ENCODE measurements at regions not wholly inside any gene's neighbourhood (a gene's known extent, or its start where the extent isn't known, plus 50 kb on each side); places are given as distances from the start of the nearest gene placed in this dataset.

DNA sequence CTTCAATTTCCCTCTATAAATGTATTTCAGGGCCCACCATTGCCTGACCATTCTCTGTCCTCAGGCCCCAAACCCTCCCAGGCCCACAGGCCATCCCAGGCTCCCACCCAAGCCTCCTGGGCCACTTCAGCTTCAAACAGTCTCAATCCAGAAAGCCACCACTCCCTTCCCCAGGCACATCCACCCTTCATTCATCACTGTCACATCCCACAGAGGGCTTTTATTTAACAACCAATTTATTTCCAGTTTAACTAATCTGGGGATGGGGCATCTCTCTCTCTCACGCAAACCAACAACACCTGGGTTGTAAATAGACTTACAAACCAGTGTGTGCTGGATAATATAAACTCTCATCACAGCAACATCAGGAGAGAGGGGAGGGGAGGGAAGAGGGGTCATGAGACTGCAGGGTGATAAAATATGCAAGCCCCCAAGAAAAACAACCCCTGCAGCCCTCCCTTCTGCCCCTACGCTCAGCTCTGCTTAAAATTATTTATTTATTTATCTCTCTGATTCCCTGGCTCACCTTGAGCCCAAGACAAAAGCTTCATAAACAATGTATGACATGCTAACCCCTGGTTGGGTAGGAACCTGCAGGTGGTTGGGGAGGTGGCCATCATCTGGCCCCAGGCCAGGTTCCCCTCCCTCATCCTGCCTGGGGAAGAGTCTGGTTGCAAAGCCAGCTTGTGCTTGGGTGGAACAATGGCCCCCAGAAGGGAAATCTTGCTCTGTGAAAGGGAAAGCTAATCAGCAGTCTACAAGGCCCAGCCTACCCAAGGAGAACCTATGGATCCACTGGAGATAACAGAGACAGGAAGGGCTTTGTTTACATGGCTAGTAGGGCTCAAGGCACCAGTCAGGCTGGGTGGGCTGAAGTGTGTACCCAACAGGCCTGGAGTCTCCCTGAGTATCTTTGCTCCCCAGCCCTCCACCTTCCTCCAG is 359.2 kb downstream of the BUD13 start:
- DNase-seq (ENCODE audit: low read depth): no peak

DNA sequence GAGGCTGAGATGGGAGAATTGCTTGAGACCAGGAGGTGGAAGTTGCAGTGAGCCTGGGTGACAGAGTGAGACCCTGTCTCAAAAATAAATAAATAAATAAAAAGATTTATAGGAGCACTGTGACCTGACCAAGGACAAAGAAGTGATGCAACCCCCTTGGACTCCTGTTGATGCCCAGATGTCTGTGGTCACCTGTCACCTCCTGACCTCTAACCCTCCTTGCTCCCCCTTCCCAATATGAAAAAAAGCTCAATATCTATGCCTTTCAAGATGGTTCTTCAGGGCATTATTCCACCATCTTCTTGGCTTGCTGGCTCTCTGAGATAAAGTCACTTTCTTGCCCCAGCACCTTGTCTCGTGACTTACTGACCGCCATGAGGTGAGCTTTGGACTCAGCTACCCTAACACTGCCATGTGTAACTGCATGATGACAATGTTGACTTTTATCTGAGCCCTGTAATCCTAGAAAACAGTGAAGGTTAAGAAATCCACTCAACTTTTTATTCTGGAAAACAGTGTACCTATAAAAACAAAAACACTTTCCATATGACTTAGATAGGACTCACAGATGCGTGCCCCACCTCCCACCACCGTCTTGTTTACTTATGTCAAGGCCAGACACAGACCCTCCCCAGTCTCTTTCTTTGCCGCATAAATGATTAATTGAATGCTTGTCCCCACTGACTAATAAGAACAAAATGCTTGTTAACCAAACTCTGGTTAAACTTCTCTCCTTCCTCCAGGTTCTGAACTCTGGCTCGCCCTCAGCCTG is 360.5 kb downstream of the BUD13 start:
- no peak for DNase-seq (ENCODE audit: low read depth)

DNA sequence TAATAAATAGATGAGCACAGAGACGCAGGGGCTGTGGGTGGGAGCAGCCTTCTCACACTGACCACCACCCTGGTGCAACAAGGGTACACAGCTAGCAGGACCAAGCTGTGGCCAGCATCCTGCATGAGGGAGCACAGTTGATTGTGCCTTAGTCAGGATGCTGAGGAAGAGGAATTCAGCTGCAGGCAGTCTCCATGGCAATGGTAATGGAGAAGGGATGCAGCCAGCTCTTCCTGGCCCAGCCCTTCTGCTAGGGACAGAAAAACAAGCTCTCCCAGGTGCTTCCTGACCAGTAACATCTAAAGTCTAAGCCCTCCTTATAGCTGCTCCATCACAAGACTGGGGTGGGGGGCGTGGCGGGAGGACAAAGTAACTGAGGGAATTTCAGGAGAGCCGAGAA is 363.5 kb downstream of the BUD13 start:
- DNase-seq (ENCODE audit: low read depth): no peak

DNA sequence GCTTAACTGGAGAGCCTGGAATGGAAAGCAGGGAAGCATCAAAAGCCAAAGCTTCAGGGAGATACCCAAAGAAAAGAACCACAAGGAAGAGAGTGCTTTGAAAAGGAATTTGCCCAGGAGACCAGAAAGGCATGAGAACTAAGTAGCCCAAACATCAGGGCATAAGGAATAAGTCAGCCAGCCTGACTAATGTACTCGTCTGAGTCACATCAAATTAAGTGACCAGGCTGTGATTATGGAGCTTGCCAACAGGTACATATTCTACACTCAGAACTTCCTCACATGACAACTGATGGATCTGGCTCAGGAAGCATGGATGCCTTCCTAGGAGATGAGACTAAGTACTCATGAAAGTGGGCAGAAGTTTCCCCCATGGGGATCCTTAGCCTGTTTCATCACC is 366.7 kb downstream of the BUD13 start:
- no peak for DNase-seq (ENCODE audit: low read depth)

DNA sequence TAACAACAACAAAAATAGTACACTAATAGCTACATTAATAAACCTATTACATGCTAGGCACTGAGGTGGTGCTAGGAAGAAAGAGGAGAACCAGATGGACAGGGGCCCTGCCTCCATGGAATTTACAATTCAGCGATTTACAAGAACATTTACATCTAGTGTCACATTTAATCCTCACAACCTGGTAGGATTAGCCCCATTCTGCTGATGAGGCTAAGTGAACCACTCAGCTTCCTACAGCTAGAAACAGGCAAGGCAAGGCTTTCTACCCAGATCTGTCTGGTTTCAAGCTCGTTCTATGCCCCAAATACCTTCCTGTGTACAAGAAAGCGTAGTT is 368.4 kb downstream of the BUD13 start:
- no peak for DNase-seq (ENCODE audit: low read depth)

DNA sequence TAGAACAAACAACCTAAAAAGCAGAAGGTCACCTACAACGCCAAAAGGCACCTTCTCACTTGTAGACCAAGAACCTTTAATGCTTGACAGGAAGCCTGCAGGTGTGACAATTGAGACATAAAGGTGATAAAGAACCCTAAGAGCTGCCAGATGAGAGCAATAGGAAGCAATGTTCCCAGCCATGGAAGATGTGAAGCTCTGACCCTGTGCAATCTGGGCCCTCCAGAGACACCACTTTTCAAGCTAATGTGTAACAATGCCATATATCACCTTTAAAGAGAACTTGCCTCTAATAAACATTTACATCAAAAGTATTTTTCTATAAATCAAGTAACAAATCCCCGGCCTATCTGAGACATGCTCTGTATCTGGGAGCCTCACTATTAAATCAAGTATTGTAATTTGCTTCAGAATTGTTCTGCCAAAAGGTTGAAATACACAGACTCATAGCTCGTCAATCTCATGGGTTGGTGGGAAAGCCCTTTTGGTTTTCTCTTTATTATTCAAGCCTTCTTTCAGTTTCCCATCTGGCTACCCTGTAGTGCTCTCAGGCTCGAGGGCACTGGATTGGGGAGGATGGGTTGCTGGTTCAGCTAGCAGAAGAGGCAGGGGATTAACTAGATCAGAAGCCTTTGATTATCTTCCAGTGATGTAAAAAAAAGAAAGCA is 368.9 kb downstream of the BUD13 start:
- DNase-seq (ENCODE audit: low read depth): no peak

DNA sequence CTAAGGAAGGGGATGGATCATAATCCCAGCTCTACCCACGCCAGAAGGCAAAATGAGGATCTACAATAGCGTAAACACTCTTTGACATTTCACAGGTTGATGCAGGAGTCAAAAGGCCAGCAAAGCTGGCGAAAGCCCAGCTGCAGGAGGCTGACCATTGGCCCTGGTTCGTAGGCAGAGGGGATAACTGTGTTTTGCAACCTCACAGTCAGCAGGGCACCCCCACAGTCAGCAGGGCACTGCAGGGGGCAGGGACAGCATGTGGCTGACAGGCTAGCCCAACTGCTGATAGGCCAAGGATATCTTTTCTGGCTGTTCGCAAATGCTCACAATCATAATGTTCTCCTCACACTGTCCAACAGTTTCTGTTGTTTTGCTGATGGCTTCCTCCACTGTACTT is 372.7 kb downstream of the BUD13 start:
- DNase-seq (ENCODE audit: low read depth): no peak

DNA sequence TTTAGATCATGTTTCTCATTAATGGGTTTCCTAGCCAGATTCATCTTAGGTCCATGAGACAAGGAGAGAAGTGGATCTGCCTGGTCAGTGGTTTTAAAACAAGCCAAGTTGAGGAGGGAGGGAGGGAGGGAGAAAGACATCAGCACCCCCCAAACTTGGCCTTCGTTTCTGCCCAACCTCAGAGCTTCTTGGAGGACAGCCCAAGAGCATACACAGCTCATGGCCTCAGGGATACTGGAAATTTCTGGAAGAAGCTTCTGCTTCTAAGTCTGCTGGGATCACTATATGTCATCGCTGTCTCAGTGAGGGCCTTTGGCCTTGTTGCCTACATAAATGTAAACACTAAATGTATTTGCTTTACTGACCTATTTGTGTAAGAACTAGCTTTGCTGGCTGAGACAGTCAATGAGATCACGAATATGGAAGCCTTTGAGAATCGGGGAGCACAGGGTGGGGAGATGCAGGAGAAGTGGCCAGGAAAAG is 375.1 kb downstream of the BUD13 start:
- DNase-seq (ENCODE audit: low read depth): no peak

DNA sequence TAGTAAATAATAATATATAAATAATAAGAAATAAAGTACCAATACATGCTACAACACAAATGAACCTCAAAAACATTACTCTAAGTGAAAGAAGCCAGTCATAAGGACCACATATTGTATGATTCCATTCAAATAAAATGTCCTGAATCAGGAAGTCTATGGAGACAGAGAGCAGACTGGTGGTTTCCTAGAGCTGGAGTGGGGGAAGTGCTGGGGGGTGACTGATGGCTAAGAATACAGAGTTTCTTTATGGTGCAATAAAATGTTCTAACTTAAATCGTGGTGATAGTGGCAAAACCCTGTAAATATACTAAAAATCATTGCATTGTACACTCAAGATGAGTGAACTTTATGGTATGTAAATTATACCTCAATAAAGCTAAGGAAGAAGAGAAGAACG is 376.5 kb downstream of the BUD13 start:
- no peak for DNase-seq (ENCODE audit: low read depth)

DNA sequence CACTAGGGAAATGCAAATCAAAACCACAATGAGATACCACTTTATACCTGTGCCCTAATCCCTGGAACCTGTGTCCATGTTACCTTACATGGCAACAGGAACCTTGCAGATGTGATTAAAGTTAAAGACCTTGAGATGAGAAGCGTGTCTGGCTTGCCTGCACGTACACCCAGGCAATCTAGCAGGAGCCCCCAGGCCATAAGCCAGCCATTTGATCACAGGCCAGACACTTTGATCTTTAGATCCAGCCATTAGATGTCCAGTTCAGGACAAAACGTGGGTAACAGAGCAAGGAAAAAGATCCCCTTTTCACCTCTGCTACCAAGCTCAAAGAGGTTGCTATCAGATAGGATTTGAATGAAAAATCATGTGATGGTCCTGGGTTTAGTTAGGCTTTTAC is 378.8 kb downstream of the BUD13 start:
- DNase-seq (ENCODE audit: low read depth): no peak

DNA sequence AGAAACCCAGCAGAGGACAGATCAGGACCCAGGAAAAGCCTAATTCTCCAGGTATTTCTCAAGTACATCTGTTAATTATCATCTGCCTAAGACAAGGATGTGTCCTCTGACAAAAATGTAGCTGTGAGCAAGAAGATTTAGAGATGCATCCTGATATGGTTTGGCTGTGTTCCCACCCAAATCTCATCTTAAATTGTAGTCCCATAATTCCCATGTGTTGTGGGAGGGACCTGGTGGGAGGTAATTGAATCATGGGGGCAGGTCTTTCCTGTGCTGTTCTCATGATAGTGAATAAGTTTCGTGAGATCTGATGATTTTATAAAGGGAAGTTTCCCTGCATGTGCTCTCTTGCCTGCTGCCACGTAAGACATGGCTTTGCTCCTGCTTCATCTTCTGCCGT is 381.8 kb downstream of the BUD13 start:
- no peak for DNase-seq (ENCODE audit: low read depth)

DNA sequence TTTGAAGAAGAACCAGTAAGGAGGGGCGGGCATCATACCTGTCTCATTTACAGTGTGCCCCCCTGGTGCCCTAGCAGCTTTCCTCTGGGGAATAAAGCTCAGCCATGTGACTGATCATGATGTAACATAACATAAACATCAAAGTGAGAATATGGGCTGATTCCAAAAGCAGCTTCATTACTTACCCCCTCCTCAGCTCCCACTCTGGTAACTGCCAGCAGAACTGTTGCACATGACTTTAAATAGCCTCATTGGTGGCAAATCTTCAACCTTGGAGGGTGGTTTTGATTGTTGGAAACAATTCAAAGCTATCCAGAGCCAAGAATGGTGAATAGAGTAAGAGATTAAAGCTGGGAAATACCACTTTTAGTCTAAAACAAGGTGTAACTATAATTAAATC is 384.6 kb downstream of the BUD13 start:
- no peak for DNase-seq (ENCODE audit: low read depth)

DNA sequence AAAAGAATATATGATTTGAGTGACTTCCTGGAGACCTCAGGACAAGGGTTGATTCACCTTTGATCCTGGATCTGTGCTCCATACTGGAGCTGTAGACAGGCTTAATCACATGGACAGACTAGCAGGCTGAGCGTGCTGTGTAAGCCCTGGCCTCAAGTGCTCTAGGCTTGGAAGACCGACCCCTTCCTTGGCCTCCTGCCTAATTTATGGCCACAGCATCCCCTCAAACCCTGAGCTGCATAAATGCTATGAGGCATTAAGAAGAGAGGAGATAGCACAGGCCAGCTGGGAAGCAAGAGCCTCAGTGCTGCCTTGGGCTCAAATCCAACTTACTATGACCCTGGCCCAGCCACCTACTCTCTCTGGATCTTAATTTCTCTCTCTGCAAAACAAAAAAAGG is 385.1 kb downstream of the BUD13 start:
- no peak for DNase-seq (ENCODE audit: low read depth)

DNA sequence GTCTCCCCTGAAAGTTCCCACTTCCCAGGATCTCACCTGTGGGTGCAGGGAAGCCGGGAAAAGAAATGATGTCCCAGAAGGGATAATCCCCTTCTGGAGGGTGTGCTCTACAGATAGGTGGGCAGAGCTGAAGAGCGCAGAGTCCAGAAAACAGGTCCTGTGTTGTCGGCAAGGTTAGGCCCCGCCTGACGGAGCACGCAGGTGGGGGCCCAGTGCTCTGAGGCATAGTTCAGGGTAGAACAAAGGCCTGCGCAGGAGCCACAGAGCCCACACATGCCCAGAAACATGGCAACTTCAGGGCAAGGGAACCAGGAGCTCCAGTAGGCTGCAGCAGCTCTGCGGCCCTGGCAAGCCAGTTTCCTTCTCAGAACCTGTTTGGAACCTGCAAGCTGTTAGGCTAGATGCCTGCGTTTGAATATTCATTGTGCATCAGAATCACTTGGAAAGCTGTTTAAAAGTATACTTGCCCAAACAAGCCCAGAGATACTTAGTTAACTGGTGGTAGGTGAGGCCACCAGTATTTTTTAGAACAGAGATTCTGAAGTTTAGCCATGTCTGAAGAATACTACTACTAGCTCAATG is 386.6 kb downstream of the BUD13 start:
- DNase-seq (ENCODE audit: low read depth): no peak

DNA sequence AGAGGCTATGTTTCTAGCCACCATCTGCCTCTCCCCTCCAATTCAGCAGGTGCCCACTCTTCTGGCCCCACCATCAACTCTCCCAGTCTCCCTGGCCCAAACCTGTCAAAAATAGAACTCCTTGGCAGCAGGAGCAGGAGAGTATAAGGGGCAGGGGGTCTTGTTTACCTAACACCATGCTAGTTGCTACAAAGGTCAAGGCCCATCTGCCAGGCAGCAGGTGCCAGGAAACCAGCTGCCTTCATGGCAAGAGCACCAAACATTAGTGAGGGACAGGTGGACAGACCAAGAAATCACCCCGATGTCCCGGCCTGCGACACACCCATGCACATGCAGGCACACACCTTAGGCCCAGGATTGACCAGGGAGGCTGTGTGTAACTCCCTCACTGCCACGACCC is 387.9 kb downstream of the BUD13 start:
- DNase-seq (ENCODE audit: low read depth): no peak

DNA sequence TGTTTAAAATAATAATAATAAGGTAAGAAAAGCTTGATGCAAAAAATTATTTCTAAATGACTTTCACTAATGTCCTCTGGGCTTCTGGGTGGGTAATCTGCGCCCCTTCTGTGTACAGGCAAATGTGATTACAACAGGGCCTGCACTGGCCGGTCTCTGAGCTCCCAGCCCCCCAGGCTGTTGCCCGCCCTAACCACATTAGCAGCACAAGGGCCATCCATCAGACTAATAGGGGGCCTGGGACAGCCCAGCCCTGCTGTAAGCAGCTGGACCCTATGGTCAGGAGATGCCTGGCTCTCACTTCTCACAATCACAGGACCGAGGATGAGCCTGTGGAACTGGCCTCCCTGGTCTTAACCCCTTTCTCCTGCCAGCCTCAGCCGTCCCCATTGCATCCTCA is 388.4 kb downstream of the BUD13 start:
- no peak for DNase-seq (ENCODE audit: low read depth)

DNA sequence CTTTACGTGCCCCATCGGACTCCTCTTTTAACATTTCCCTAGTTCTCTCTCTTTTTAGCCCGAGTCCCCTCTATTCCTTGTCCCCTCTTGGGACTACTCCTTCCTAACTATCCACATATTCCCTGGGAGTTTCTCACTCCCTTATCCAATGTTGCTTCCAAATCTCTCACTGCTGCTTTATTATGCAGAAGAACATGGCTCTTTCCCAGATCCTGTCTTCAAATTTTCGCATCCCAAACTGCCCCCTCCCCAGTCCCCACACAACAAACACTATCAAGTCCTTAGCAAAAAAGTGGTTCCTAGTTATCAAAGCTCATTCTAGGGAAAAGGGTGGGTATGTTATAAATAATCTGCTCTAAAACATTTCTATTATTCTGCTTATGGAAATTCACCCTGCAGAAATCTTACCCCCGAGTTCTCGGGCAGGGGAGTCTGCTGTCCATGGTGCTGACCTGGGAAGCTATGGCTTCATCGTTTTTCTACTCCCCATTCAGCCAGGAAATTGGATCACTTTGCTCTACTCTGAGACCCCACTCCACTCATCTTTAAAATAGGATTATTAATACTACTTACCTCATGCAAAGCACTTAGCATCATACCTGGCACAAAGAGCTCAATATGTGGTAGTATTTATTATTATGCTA is 393.5 kb downstream of the BUD13 start:
- DNase-seq (ENCODE audit: low read depth): no peak

DNA sequence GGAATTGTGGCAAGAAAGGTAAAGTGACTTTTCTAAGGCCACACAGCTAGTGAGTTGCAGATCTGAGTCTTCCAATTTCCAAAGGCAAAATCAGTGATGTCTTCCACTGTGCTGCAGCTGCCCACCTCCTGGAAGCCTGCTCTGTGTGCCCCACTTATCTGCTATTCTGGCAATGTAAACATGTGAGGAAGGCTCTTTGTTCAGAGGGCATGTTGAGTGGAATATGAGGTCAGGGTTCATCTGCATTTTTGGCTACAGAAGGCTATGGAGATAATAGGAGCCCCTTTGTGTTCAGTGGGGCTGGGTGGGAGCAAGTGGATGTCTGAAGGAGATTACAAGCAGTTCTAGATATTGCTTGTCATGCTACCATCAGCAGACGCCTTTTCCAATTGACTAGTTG is 396.2 kb downstream of the BUD13 start:
- DNase-seq (ENCODE audit: low read depth): no peak

DNA sequence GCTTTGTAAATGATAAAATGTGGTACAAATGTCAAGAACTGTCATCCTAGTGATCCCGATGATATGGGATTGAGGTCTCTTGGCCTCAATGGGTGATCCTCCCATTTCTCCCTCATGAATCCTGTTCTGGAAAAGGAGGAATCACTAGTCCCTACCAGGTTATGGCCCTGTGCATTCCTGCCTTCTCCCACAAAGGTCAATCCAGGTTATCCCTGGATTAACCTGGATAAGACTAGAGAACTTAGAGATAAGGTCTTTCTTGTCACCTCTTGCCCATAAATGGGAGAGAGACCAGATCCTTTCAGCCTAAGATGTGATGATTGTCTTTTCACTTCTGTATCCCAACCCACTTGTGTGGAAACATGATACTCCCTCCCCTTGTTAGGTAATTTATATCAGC is 396.7 kb downstream of the BUD13 start:
- DNase-seq (ENCODE audit: low read depth): no peak

DNA sequence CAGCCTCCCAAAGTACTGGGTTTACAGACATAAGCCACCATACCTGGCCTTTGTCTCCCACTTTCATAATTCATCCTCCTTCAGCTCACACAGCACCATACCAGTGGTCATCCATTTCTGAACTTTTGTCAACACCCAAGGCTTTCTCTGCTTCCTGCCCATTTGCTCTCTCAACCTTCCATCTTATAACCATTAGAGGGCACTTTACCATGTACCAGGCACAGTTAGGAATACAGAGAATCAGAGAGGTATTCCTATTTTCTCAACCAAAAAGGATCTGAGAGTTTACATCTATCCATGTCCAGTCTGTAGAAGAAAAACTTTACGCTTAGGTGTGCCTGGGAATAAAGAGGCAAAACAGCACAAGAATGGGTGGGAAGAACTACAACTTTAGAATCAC is 397.6 kb downstream of the BUD13 start:
- no peak for DNase-seq (ENCODE audit: low read depth)

DNA sequence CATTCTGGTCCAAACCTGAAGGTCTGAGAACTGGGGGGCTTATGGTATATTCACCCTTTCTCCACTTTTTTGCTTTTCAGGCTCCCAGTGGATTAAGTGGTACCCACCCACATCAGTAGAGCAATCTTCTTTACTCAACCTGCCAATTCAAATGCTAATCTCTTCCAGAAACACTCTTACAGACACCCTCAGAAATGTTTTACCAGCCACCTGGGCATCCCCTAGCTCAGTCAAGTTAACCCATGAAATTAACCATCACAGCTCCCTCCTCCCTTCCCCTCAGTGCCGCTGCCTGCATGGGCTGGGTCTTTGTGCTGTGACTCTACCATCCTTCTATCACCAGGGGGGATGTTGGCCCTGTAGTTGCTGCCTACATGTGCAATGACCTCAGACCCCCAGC is 398.7 kb downstream of the BUD13 start:
- no peak for DNase-seq (ENCODE audit: low read depth)
